KMS-11 (cell line): ENCODE measurements at regions not wholly inside any gene's neighbourhood (a gene's known extent, or its start where the extent isn't known, plus 50 kb on each side); places are given as distances from the start of the nearest gene placed in this dataset.

Source experiments
- H2AFZ ChIP-seq: fragments of 200-600 bp; sonication (generic); 2 replicates; pipeline ENCODE4 v1.6.1; 2016; ENCODE audit warnings: antibody characterized with exemption, mixed run types, low read depth
- H3K27ac ChIP-seq: fragments of 200-600 bp; sonication (generic); 2 replicates; pipeline ENCODE4 v1.6.1; 2016; ENCODE audit warnings: mild to moderate bottlenecking, mixed run types
- H3K27me3 ChIP-seq: fragments of 200-600 bp; sonication (generic); 2 replicates; pipeline ENCODE4 v1.6.1; 2017; ENCODE audit warnings: mild to moderate bottlenecking, low read depth, mixed run types, moderate library complexity; ENCODE audit not compliant: insufficient read depth
- H3K36me3 ChIP-seq: fragments of 200-600 bp; sonication (generic); 2 replicates; pipeline ENCODE4 v1.6.1; 2017; ENCODE audit warnings: mild to moderate bottlenecking, mixed run types; ENCODE audit not compliant: insufficient read depth
- H3K4me1 ChIP-seq: fragments of 200-600 bp; sonication (generic); 2 replicates; pipeline ENCODE4 v1.6.1; 2016; ENCODE audit warnings: mild to moderate bottlenecking, low read depth, mixed run types; ENCODE audit not compliant: poor library complexity, severe bottlenecking
- H3K4me2 ChIP-seq: fragments of 200-600 bp; sonication (generic); 2 replicates; pipeline ENCODE4 v1.7.0; 2016; ENCODE audit warnings: mild to moderate bottlenecking, mixed run types
- H3K4me3 ChIP-seq: fragments of 200-600 bp; sonication (generic); IDR thresholded peaks from 2 replicates; pipeline ENCODE4 v1.6.1; 2017; ENCODE audit warnings: low read depth, low read length, mixed read lengths; ENCODE audit not compliant: insufficient read depth
- H3K79me2 ChIP-seq: fragments of 200-600 bp; sonication (generic); 2 replicates; pipeline ENCODE4 v1.6.1; 2016; ENCODE audit warnings: low read depth, mixed run types; ENCODE audit not compliant: insufficient read depth
- H3K9ac ChIP-seq: fragments of 200-600 bp; sonication (generic); 2 replicates; pipeline ENCODE4 v1.6.1; 2016; ENCODE audit warnings: mild to moderate bottlenecking, mixed run types
- H4K20me1 ChIP-seq: fragments of 200-600 bp; sonication (generic); 2 replicates; pipeline ENCODE4 v1.6.1; 2016; ENCODE audit warnings: mild to moderate bottlenecking, mixed run types; ENCODE audit not compliant: insufficient read depth
- CTCF ChIP-seq: fragments of 200-600 bp; sonication (generic); conservative IDR thresholded peaks from 2 replicates; pipeline ENCODE4 v1.6.1; 2017; ENCODE audit warnings: low read depth, mild to moderate bottlenecking, antibody characterized with exemption, low read length, moderate library complexity, mixed read lengths

DNA sequence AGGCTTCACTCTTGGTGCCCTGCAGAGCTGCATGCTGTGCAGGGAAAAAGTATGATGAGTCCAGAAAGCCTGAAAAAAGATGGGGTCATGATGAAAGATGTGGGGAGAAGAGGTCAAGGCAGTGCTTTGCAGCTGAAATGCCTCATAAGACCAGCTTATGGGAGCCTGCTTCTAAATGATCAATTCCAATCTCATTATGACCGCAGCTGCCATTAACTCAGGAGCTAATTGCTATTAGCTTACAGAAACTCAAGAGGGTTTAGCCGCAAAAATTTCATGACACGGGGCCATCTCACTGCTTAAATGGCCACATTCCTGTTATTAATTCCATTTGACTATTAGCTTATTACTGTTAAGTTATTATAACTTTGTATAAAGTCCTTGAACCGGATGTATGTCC, 502.9 kb upstream of the ZMIZ1 start:
- no peaks in the 10 kb centered on the region for H3K79me2 ChIP-seq
- no peaks in the 10 kb centered on the region for H3K4me1 ChIP-seq
- no peak overlapping the region for H3K4me3 ChIP-seq
- H2AFZ ChIP-seq: no peak overlapping the region
- H4K20me1 ChIP-seq: no peaks in the 10 kb centered on the region
- no peak overlapping the region for H3K4me2 ChIP-seq
- H3K36me3 ChIP-seq: no peaks in the 10 kb centered on the region
- no peak overlapping the region for H3K9ac ChIP-seq
- no peak overlapping the region for H3K27ac ChIP-seq
- H3K27me3 ChIP-seq: no peaks in the 10 kb centered on the region
- TF ChIP-seq CTCF: no peak

- H3K27ac ChIP-seq: no peak overlapping the region
- no peak overlapping the region for H3K9ac ChIP-seq
- H2AFZ ChIP-seq: no peak overlapping the region
- no peaks in the 10 kb centered on the region for H3K79me2 ChIP-seq
- no peaks in the 10 kb centered on the region for H4K20me1 ChIP-seq
- H3K36me3 ChIP-seq: no peaks in the 10 kb centered on the region
- no peak overlapping the region for H3K4me3 ChIP-seq
- H3K27me3 ChIP-seq: no peaks in the 10 kb centered on the region
- no peak for TF ChIP-seq CTCF
- no peak overlapping the region for H3K4me2 ChIP-seq
- no peaks in the 10 kb centered on the region for H3K4me1 ChIP-seq
These were observed 502.3 kb upstream of the ZMIZ1 start for GRCh38 chr10:78566284-78567111.

DNA sequence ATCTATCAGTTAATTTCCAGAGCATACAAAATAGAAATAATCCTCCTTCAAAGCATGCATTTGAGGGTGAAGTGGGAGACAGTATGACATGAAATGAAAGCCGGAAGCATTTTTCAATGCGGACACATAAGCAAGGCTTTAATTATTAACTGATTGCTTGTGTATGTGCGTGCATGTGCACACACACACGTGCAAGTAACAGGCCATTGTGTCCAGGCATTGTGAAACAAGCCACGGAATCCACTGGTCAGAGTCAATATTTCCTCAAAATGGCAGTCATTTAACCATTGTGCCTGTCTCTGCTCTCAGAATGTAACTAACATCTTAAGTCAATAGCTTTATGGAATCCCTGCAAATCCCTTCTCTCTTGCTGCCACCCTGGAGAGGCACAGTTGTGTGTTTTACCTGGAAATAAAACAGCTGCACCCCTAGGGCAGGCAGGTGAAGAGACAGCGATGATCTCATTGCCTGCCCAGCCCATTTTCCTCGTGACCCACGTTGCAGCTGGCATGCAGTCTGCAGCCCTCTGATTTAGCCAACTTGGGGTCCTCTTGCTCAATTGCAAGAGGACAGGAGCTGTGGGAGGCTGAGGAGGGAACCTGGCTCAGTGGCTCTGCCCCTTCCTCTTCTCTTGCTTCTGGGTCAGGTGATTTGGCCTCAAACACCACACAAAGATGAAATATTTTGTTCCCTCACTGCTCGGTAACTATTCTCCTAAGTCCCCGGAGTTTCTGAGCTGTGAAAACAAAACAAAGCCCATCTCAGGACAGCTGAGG, 500.9 kb upstream of the ZMIZ1 start:
- Histone ChIP-seq H3K27ac (no peak overlapping the region), H3K79me2 (no peaks in the 10 kb centered on the region), H3K9ac (no peak overlapping the region), H2AFZ (no peak overlapping the region), H4K20me1 (no peaks in the 10 kb centered on the region), H3K4me2 (no peak overlapping the region), H3K27me3 (no peaks in the 10 kb centered on the region), H3K4me1 (no peaks in the 10 kb centered on the region), H3K4me3 (no peak overlapping the region), H3K36me3 (no peaks in the 10 kb centered on the region)
- TF ChIP-seq CTCF: no peak

DNA sequence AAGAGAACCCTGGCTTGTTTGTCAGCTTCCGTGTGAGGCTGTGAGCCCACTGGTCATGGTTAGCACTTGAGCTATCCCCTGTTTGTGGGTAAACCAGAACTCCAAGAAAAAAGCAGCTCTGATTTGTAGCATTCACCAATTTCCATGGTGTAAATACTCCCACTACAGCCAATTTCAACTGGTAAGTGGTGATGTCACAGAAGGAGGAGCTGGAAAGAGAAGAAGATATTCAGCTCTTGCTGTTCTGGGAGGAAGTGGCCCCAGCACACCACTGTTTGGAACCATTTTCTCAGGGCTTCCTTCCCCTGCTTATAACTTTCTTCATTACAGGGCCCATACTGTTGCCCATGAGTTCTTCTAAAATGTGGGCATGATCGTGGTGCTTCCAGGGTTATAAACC, 500.1 kb upstream of the ZMIZ1 start:
- no peaks in the 10 kb centered on the region for H3K4me1 ChIP-seq
- H3K4me3 ChIP-seq: no peak overlapping the region
- no peaks in the 10 kb centered on the region for H3K79me2 ChIP-seq
- no peaks in the 10 kb centered on the region for H4K20me1 ChIP-seq
- H3K4me2 ChIP-seq: no peak overlapping the region
- no peak overlapping the region for H3K9ac ChIP-seq
- no peak overlapping the region for H2AFZ ChIP-seq
- TF ChIP-seq CTCF: no peak
- no peaks in the 10 kb centered on the region for H3K27me3 ChIP-seq
- H3K27ac ChIP-seq: no peak overlapping the region
- no peaks in the 10 kb centered on the region for H3K36me3 ChIP-seq
